ENCODE measurements at regions not wholly inside any gene's neighbourhood (a gene's known extent, or its start where the extent isn't known, plus 50 kb on each side); places are given as distances from the start of the nearest gene placed in this dataset.

DNA sequence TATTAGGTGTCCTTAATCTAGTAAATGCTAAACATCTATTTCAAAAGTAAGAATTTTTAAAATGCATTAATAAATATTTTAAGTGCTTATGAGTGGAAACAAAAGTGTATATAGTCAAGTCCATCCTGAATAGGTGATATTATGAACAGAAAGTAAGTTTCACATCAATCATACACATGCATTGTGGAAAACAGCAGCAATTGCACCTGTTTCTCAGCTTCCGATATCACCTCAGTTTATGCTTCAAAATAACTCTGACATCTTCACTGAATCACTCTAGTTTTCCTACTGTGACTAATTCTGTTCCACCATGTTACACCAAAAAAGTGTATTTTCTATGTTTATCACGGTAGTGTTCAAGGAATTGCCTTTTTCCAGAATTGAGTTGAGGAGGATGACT is 172.6 kb upstream of the MANEA start:
- TF ChIP-seq, protein P1, sequence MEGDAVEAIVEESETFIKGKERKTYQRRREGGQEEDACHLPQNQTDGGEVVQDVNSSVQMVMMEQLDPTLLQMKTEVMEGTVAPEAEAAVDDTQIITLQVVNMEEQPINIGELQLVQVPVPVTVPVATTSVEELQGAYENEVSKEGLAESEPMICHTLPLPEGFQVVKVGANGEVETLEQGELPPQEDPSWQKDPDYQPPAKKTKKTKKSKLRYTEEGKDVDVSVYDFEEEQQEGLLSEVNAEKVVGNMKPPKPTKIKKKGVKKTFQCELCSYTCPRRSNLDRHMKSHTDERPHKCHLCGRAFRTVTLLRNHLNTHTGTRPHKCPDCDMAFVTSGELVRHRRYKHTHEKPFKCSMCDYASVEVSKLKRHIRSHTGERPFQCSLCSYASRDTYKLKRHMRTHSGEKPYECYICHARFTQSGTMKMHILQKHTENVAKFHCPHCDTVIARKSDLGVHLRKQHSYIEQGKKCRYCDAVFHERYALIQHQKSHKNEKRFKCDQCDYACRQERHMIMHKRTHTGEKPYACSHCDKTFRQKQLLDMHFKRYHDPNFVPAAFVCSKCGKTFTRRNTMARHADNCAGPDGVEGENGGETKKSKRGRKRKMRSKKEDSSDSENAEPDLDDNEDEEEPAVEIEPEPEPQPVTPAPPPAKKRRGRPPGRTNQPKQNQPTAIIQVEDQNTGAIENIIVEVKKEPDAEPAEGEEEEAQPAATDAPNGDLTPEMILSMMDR (IDR thresholded peaks at IDR 0.05): no peak
- no peak for TF ChIP-seq POLR2A (IDR thresholded peaks at IDR 0.05)

Measured in prostate gland (tissue), 2 donors.